Nephron progenitor cell (in vitro differentiated cells): ENCODE measurements at regions not wholly inside any gene's neighbourhood (a gene's known extent, or its start where the extent isn't known, plus 50 kb on each side); places are given as distances from the start of the nearest gene placed in this dataset.

Source experiments
- DNase-seq: peaks from one replicate; pipeline ENCODE4 v3.0.0; 2021
- H3K27ac Mint-ChIP-seq: 2 replicates; pipeline ENCODE4 v1.8.0; 2021; ENCODE audit warnings: mild to moderate bottlenecking, moderate library complexity, mixed read lengths
- H3K27me3 Mint-ChIP-seq: 2 replicates; pipeline ENCODE4 v1.8.0; 2021; ENCODE audit warnings: mild to moderate bottlenecking, low read depth, mixed read lengths; ENCODE audit not compliant: poor library complexity
- H3K36me3 Mint-ChIP-seq: 2 replicates; pipeline ENCODE4 v1.8.0; 2021; ENCODE audit warnings: low read depth, mixed read lengths
- H3K4me1 Mint-ChIP-seq: 2 replicates; pipeline ENCODE4 v1.8.0; 2021; ENCODE audit warnings: mixed read lengths
- H3K4me3 Mint-ChIP-seq: 2 replicates; pipeline ENCODE4 v1.8.0; 2021; ENCODE audit warnings: mild to moderate bottlenecking, moderate library complexity, mixed read lengths
- H3K9me3 Mint-ChIP-seq: 2 replicates; pipeline ENCODE4 v1.8.0; 2021; ENCODE audit warnings: mild to moderate bottlenecking, moderate library complexity, mixed read lengths
- TF ChIP-seq, protein P1 (sequence below): fragments of 200-600 bp; sonication (generic); IDR thresholded peaks from 2 replicates; pipeline ENCODE4 v1.5.0; 2021; ENCODE audit warnings: antibody characterized with exemption

DNA sequence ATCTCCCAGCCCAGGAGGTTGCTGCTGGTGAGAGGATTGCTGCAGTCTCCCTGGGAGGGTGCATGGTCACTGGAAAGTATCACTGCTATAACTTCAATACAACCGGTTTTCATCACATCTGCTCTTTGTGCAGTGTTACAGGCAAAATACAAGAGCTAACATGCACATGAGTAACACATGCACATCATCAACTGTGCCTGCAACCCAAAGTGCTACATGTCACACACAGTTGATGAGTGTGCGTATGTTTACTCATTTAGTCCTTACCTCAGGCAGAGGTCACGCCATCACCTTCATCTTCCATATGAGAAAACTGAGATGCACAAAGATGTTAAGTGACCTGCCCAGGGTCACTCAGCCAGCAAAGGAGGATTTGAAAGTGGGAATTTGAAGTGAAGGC lies 277.7 kb downstream of the FAM72C start:
- Mint-ChIP-seq H3K27me3 (peaks cover 2% of the 10 kb centered on the region), H3K4me1 (no peaks in the 10 kb centered on the region), H3K9me3 (peaks cover 90% of the 10 kb centered on the region), H3K36me3 (no peaks in the 10 kb centered on the region), H3K27ac (no peak overlapping the region), H3K4me3 (no peak overlapping the region)
- no peak for DNase-seq
- TF ChIP-seq, protein P1, sequence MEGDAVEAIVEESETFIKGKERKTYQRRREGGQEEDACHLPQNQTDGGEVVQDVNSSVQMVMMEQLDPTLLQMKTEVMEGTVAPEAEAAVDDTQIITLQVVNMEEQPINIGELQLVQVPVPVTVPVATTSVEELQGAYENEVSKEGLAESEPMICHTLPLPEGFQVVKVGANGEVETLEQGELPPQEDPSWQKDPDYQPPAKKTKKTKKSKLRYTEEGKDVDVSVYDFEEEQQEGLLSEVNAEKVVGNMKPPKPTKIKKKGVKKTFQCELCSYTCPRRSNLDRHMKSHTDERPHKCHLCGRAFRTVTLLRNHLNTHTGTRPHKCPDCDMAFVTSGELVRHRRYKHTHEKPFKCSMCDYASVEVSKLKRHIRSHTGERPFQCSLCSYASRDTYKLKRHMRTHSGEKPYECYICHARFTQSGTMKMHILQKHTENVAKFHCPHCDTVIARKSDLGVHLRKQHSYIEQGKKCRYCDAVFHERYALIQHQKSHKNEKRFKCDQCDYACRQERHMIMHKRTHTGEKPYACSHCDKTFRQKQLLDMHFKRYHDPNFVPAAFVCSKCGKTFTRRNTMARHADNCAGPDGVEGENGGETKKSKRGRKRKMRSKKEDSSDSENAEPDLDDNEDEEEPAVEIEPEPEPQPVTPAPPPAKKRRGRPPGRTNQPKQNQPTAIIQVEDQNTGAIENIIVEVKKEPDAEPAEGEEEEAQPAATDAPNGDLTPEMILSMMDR, result no peak

DNA sequence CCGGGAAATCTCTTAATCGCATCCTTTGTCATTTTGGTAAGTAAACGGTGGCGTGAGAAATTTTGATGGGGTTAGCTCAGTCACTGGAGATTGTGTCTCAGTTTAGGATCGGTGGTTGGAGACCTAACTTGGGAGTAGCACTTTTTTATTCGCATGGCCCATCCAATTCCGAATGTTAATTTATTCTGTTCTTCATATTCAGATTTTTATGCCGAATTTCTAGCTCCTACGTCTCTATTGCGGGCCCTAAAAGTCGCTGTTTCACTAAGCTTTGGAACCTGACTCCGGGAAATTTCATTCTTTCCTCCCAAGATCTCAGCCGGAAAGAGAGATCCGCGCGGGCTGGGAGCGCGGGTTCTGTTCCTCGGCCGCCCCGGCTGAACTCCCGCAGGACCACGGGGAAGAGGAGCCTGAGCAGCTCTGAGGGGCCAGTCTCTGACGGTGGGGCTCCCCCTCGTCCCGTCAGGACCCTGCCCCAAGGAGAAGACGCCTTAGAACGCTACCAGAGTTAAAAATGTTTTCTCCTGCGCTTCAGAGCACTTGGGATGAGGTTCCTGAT lies 279.7 kb downstream of the FAM72C start:
- no peaks in the 10 kb centered on the region for H3K4me1 Mint-ChIP-seq
- no peak overlapping the region for H3K27ac Mint-ChIP-seq
- H3K4me3 Mint-ChIP-seq, result no peak overlapping the region
- DNase-seq, result no peak
- H3K36me3 Mint-ChIP-seq, result no peaks in the 10 kb centered on the region
- H3K27me3 Mint-ChIP-seq, result peaks cover 2% of the 10 kb centered on the region
- peaks cover 87% of the 10 kb centered on the region for H3K9me3 Mint-ChIP-seq
- TF ChIP-seq, protein P1, result no peak

DNA sequence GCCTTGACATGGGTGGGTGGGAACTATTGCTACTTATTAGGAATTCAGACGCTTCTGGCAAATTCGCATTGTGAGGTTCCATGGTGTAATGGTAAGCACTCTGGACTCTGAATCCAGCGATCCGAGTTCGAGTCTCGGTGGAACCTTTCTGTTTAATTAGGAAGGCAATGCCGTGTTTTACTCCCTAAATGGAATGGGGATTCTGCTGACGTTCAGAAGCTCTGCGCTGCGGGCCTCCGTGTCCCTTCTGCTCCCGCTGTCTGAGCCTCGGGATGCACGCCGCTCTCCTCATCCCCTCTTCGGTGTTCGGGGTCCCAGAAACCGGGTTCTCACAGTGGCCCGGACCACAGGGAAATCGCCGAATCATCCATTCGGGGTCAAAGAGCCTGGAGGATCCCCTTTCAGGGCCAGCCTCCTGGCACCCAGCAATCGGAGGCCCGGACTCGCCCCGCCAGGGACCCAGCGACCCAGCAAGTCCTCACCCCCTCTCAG lies 280.3 kb downstream of the FAM72C start:
- peaks cover 86% of the 10 kb centered on the region for H3K9me3 Mint-ChIP-seq
- H3K4me3 Mint-ChIP-seq, result no peak overlapping the region
- DNase-seq, result no peak
- H3K4me1 Mint-ChIP-seq, result no peaks in the 10 kb centered on the region
- peaks cover 2% of the 10 kb centered on the region for H3K27me3 Mint-ChIP-seq
- no peak overlapping the region for H3K27ac Mint-ChIP-seq
- no peaks in the 10 kb centered on the region for H3K36me3 Mint-ChIP-seq
- TF ChIP-seq, protein P1, result no peak

GRCh38 chr1:143689781-143690180 lies 282.0 kb downstream of the FAM72C start:
- TF ChIP-seq, protein P1, result no peak
- H3K4me1 Mint-ChIP-seq, result no peaks in the 10 kb centered on the region
- H3K36me3 Mint-ChIP-seq, result no peaks in the 10 kb centered on the region
- no peak for DNase-seq
- peaks cover 2% of the 10 kb centered on the region for H3K27me3 Mint-ChIP-seq
- no peak overlapping the region for H3K27ac Mint-ChIP-seq
- peaks cover 92% of the 10 kb centered on the region for H3K9me3 Mint-ChIP-seq
- H3K4me3 Mint-ChIP-seq, result no peak overlapping the region

DNA sequence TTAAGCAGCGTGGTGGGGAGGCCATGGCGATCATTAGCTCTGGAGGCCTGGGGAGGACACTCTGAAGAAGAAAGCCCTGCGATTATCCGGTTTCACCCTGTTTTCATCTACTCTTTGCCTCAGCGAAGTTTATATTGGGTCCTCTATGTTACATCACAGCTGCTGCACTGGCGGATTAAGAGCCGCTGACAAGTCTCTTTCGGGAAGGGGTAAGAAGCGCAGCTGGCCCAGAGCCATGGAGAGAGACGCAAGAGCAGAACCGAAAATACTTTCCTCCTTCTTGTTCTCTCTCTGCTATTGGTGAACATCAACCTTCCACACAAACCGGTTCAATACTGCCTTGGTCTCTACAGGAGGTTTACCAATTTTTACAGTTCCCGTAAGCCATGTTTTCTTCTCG lies 291.5 kb downstream of the FAM72C start:
- H3K9me3 Mint-ChIP-seq, result peaks cover 99% of the 10 kb centered on the region
- no peak for DNase-seq

GRCh38 chr1:143672983-143673382 lies 298.8 kb downstream of the FAM72C start:
- TF ChIP-seq, protein P1, result no peak
- H3K27me3 Mint-ChIP-seq, result no peaks in the 10 kb centered on the region
- H3K9me3 Mint-ChIP-seq, result peaks cover 90% of the 10 kb centered on the region
- H3K27ac Mint-ChIP-seq, result no peak overlapping the region
- DNase-seq, result no peak
- H3K4me3 Mint-ChIP-seq, result no peak overlapping the region
- H3K4me1 Mint-ChIP-seq, result no peaks in the 10 kb centered on the region
- no peaks in the 10 kb centered on the region for H3K36me3 Mint-ChIP-seq

More for the DNA sequence above, 291.5 kb downstream of the FAM72C start:
- no peak overlapping the region for H3K27ac Mint-ChIP-seq
- no peaks in the 10 kb centered on the region for H3K4me1 Mint-ChIP-seq
- H3K27me3 Mint-ChIP-seq, result peaks cover 4% of the 10 kb centered on the region
- H3K36me3 Mint-ChIP-seq, result no peaks in the 10 kb centered on the region
- no peak overlapping the region for H3K4me3 Mint-ChIP-seq
- TF ChIP-seq, protein P1, result no peak
